ENCODE measurements at regions not wholly inside any gene's neighbourhood (a gene's known extent, or its start where the extent isn't known, plus 50 kb on each side); places are given as distances from the start of the nearest gene placed in this dataset.

DNA sequence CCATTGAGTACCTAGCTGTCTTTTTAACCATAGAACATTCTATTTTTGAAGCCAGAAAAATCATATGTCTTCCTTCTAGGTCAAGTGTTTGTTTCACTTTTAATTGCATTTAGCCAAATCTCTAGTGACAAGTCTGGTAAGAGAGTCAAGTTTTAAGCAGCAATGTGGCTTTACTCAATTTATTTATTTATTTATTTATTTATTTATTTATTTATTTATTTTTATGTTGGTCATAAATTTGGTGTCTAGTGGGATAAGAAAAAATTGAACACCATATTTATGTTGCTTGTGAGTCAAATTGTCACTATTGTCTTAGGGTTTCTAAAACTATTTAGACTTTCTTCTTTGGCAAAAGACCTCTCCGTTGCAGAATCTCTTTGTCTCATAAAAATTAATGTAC lies 174.5 kb upstream of the BCHE start:
- CTCF ChIA-PET (ENCODE audit: low intra/inter-chr PET ratio, low total read pairs), result no interaction called here
- Histone ChIP-seq H2AFZ (ENCODE audit: low read length) (no peak overlapping the region), H3K27me3 (ENCODE audit: control insufficient read depth in 1 of 2, insufficient read depth in 2 of 2, low read length in 2 of 2) (no peaks in the 10 kb centered on the region), H3K9me3 (ENCODE audit: low read length) (no peaks in the 10 kb centered on the region), H3K4me1 (ENCODE audit: insufficient read depth, low read length) (no peaks in the 10 kb centered on the region), H3K27ac (ENCODE audit: extremely low read length, insufficient read depth, low read length) (no peak overlapping the region), H3K4me2 (ENCODE audit: low read depth, low read length) (no peak overlapping the region), H3K9ac (ENCODE audit: insufficient read depth, low read depth, low read length) (no peak overlapping the region), H3K4me3 (replicated peaks in 1 of 3; ENCODE audit: insufficient read depth in 1 of 3, low read depth in 2 of 3, low read length in 3 of 3) (no peak overlapping the region), H3K36me3 (replicated peaks in 1 of 2; ENCODE audit: control insufficient read depth in 1 of 2, insufficient read depth in 2 of 2, low read length in 2 of 2) (no peaks in the 10 kb centered on the region), H3K79me2 (ENCODE audit: insufficient read depth, low read length) (no peaks in the 10 kb centered on the region), H4K20me1 (ENCODE audit: insufficient read depth, low read length) (no peaks in the 10 kb centered on the region)
- FAIRE-seq (no peak), DNase-seq (ENCODE audit: low spot score) (no peak), ATAC-seq (no peak)
- POLR2A ChIA-PET, result no interaction called here
- WGBS (ENCODE audit: low lambda C conversion rate), result 83% methylated on average over 1 of the region's 1 CpG
- in situ Hi-C loops (cut with HindIII; ENCODE audit: extremely low pct_ligation_motif_present, low pct_unique_long_range_greater_than_20kb) (loop anchor here (25.0 kb wide), 1 partner anchor 1026 kb away; no protein-coding TSS in a partner anchor), intact Hi-C loops (cut with micrococcal nuclease; ENCODE audit: unreplicated experiment) (no loop called here)
- BruUV-seq (replicated peaks), result no TSS peak
- TF ChIP-seq EEA1 (CRISPR knock-in tag; IDR thresholded peaks at IDR 0.05; ENCODE audit: borderline replicate concordance) (no peak), NBN (conservative IDR thresholded peaks at IDR 0.05) (no peak), NR2F2 (IDR thresholded peaks at IDR 0.05; ENCODE audit: borderline replicate concordance, low read depth) (no peak), PLRG1 (conservative IDR thresholded peaks at IDR 0.05) (no peak), KLF9 (CRISPR knock-in tag; IDR thresholded peaks at IDR 0.05; ENCODE audit: low read depth) (no peak), PTBP1 (IDR thresholded peaks at IDR 0.05; ENCODE audit: low read depth, low read length, poor library complexity, severe bottlenecking) (no peak), HNRNPLL (IDR thresholded peaks at IDR 0.05; ENCODE audit: low read depth, low read length, poor library complexity, severe bottlenecking) (no peak), ZNF562 (CRISPR knock-in tag; IDR thresholded peaks at IDR 0.05; ENCODE audit: borderline replicate concordance) (no peak), RBFOX2 (IDR thresholded peaks at IDR 0.05; ENCODE audit: low read depth, low read length) (no peak), TEAD3 (CRISPR knock-in tag; optimal IDR thresholded peaks at IDR 0.05; ENCODE audit: borderline replicate concordance) (no peak), ZMYM2 (CRISPR knock-in tag; IDR thresholded peaks at IDR 0.05) (no peak)
- TF ChIP-seq, protein P1, sequence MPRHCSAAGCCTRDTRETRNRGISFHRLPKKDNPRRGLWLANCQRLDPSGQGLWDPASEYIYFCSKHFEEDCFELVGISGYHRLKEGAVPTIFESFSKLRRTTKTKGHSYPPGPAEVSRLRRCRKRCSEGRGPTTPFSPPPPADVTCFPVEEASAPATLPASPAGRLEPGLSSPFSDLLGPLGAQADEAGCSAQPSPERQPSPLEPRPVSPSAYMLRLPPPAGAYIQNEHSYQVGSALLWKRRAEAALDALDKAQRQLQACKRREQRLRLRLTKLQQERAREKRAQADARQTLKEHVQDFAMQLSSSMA (CRISPR knock-in tag; IDR thresholded peaks at IDR 0.05), result no peak
- TF ChIP-seq, protein P2, sequence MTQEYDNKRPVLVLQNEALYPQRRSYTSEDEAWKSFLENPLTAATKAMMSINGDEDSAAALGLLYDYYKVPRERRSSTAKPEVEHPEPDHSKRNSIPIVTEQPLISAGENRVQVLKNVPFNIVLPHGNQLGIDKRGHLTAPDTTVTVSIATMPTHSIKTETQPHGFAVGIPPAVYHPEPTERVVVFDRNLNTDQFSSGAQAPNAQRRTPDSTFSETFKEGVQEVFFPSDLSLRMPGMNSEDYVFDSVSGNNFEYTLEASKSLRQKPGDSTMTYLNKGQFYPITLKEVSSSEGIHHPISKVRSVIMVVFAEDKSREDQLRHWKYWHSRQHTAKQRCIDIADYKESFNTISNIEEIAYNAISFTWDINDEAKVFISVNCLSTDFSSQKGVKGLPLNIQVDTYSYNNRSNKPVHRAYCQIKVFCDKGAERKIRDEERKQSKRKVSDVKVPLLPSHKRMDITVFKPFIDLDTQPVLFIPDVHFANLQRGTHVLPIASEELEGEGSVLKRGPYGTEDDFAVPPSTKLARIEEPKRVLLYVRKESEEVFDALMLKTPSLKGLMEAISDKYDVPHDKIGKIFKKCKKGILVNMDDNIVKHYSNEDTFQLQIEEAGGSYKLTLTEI (CRISPR knock-in tag; conservative IDR thresholded peaks at IDR 0.05), result no peak
- TF ChIP-seq, protein P3, sequence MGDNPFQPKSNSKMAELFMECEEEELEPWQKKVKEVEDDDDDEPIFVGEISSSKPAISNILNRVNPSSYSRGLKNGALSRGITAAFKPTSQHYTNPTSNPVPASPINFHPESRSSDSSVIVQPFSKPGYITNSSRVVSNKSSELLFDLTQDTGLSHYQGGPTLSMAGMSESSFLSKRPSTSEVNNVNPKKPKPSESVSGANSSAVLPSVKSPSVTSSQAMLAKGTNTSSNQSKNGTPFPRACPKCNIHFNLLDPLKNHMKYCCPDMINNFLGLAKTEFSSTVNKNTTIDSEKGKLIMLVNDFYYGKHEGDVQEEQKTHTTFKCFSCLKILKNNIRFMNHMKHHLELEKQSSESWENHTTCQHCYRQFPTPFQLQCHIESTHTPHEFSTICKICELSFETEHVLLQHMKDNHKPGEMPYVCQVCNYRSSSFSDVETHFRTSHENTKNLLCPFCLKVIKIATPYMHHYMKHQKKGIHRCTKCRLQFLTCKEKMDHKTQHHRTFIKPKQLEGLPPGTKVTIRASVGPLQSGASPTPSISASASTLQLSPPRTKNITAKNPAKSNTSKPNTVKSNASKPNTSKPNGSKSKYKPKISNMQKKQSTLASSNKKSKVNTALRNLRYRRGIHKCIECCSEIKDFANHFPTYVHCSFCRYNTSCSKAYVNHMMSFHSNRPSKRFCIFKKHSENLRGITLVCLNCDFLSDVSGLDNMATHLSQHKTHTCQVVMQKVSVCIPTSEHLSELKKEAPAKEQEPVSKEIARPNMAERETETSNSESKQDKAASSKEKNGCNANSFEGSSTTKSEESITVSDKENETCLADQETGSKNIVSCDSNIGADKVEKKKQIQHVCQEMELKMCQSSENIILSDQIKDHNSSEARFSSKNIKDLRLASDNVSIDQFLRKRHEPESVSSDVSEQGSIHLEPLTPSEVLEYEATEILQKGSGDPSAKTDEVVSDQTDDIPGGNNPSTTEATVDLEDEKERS (CRISPR knock-in tag; IDR thresholded peaks at IDR 0.05), result no peak
- TF ChIP-seq, protein P4, sequence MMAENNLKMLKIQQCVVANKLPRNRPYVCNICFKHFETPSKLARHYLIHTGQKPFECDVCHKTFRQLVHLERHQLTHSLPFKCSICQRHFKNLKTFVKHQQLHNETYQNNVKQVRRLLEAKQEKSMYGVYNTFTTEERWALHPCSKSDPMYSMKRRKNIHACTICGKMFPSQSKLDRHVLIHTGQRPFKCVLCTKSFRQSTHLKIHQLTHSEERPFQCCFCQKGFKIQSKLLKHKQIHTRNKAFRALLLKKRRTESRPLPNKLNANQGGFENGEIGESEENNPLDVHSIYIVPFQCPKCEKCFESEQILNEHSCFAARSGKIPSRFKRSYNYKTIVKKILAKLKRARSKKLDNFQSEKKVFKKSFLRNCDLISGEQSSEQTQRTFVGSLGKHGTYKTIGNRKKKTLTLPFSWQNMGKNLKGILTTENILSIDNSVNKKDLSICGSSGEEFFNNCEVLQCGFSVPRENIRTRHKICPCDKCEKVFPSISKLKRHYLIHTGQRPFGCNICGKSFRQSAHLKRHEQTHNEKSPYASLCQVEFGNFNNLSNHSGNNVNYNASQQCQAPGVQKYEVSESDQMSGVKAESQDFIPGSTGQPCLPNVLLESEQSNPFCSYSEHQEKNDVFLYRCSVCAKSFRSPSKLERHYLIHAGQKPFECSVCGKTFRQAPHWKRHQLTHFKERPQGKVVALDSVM (CRISPR knock-in tag; IDR thresholded peaks at IDR 0.05), result no peak
- TF ChIP-seq, protein P5, sequence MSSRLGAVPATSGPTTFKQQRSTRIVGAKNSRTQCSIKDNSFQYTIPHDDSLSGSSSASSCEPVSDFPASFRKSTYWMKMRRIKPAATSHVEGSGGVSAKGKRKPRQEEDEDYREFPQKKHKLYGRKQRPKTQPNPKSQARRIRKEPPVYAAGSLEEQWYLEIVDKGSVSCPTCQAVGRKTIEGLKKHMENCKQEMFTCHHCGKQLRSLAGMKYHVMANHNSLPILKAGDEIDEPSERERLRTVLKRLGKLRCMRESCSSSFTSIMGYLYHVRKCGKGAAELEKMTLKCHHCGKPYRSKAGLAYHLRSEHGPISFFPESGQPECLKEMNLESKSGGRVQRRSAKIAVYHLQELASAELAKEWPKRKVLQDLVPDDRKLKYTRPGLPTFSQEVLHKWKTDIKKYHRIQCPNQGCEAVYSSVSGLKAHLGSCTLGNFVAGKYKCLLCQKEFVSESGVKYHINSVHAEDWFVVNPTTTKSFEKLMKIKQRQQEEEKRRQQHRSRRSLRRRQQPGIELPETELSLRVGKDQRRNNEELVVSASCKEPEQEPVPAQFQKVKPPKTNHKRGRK (CRISPR knock-in tag; IDR thresholded peaks at IDR 0.05), result no peak

All from HepG2 (cell line).